CD4-positive, CD25-positive, alpha-beta regulatory T cell (primary cell): ENCODE measurements at regions not wholly inside any gene's neighbourhood (a gene's known extent, or its start where the extent isn't known, plus 50 kb on each side); places are given as distances from the start of the nearest gene placed in this dataset.
A peak's percentile ranks its signal among the peaks of the same experiment; 100 is the strongest.

ENCODE experiments used
- ATAC-seq, 2 donors: fragments of 150-1000 bp; cut with Tn5 transposase; one replicate each; pipeline ENCODE4 v1.10.0; 2021; ENCODE audit warnings: low read depth in 2 of 2, moderate number of reproducible peaks in 2 of 2, moderate library complexity in 1 of 2
- DNase-seq, 3 donors: peaks; one replicate each; pipeline versions ENCODE4 v3.0.0 to v3.0.0-alpha.2; 2012 to 2022; ENCODE audit warnings: mixed read lengths in 1 of 3
- H3K27ac ChIP-seq: one replicate; pipeline ENCODE4 v1.7.0; 2013; ENCODE audit warnings: mild to moderate bottlenecking, low read length; ENCODE audit not compliant: insufficient read depth, poor library complexity, severe bottlenecking
- H3K27me3 ChIP-seq: one replicate; pipeline ENCODE4 v1.7.0; 2013; ENCODE audit warnings: low read length; ENCODE audit not compliant: control insufficient read depth, insufficient read depth
- H3K36me3 ChIP-seq: one replicate; pipeline ENCODE4 v1.7.0; 2013; ENCODE audit warnings: mild to moderate bottlenecking, low read length, moderate library complexity; ENCODE audit not compliant: control insufficient read depth, insufficient read depth
- H3K4me1 ChIP-seq: 2 replicates; pipeline ENCODE4 v1.7.0; 2013; ENCODE audit warnings: mild to moderate bottlenecking, low read length; ENCODE audit not compliant: insufficient read depth, control insufficient read depth, poor library complexity, severe bottlenecking
- H3K4me3 ChIP-seq: one replicate; pipeline ENCODE4 v1.7.0; 2013; ENCODE audit warnings: low read depth, mild to moderate bottlenecking, low read length, moderate library complexity
- H3K9me3 ChIP-seq, 2 experiments: 1 replicate in 1 of 2; 2 replicates in 1 of 2; pipeline ENCODE4 v1.7.0; 2013; ENCODE audit warnings: low read length in 2 of 2, mild to moderate bottlenecking in 1 of 2, moderate library complexity in 1 of 2; ENCODE audit not compliant: control insufficient read depth in 2 of 2
- H3K27ac Mint-ChIP-seq, 3 donors: one replicate each; pipeline ENCODE4 v1.8.0; 2020 to 2022; ENCODE audit warnings: mild to moderate bottlenecking in 3 of 3, mixed read lengths in 3 of 3, moderate library complexity in 2 of 3
- H3K27me3 Mint-ChIP-seq: one replicate; pipeline ENCODE4 v1.8.0; 2022; ENCODE audit warnings: mild to moderate bottlenecking, mixed read lengths
- H3K36me3 Mint-ChIP-seq: one replicate; pipeline ENCODE4 v1.8.0; 2020; ENCODE audit warnings: mixed read lengths
- H3K4me1 Mint-ChIP-seq, 4 donors: one replicate each; pipeline ENCODE4 v1.8.0; 2020 to 2022; ENCODE audit warnings: mixed read lengths in 4 of 4, mild to moderate bottlenecking in 1 of 4
- H3K4me3 Mint-ChIP-seq, 4 donors: one replicate each; pipeline ENCODE4 v1.8.0; 2020 to 2022; ENCODE audit warnings: mild to moderate bottlenecking in 4 of 4, mixed read lengths in 4 of 4, moderate library complexity in 3 of 4
- H3K9me3 Mint-ChIP-seq, 7 donors: one replicate each; pipeline ENCODE4 v1.8.0; 2020 to 2022; ENCODE audit warnings: mixed read lengths in 7 of 7, mild to moderate bottlenecking in 3 of 7, moderate library complexity in 2 of 7

DNA sequence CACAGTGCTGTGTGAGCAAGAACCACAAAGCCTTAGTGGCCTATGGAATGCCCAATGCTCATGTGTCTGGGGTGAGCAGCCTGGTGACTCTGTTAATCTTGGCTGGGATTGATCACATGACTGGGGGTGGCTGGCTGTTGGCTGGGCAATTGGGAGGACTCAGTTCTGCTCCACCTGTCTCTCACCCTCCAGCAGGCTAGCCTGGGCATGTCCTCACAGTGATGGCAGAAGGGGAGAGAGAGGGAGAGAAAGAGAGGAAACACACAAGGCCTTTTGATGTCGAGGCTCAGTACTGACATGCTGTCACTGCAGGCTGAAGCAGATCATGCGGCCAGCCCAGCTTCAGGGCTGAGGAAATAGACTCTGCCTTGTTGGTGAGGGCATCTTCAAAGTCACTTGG, 136.8 kb downstream of the TBX5 start:
- ATAC-seq (no peak), DNase-seq (no peak)
- Mint-ChIP-seq H3K27ac (no peak overlapping the region), H3K27me3 (no peaks in the 10 kb centered on the region), H3K4me1 (no peaks in the 10 kb centered on the region), H3K9me3 (peaks cover 0 to 6% (median 0%) of the 10 kb centered on the region in 7 donors), H3K36me3 (no peaks in the 10 kb centered on the region), H3K4me3 (no peak overlapping the region)
- no peak overlapping the region for H3K4me3 ChIP-seq
- H3K4me1 ChIP-seq: no peaks in the 10 kb centered on the region
- no peaks in the 10 kb centered on the region for H3K36me3 ChIP-seq
- no peaks in the 10 kb centered on the region for H3K27me3 ChIP-seq
- H3K27ac ChIP-seq: no peak overlapping the region
- no peaks in the 10 kb centered on the region for H3K9me3 ChIP-seq

GRCh38 chr12:114266536-114266935, 139.4 kb downstream of the TBX5 start:
- H3K4me1 ChIP-seq: no peaks in the 10 kb centered on the region
- no peak overlapping the region for H3K27ac ChIP-seq
- H3K9me3 Mint-ChIP-seq: peaks cover 0 to 6% (median 2%) of the 10 kb centered on the region in 7 donors
- no peaks in the 10 kb centered on the region for H3K36me3 Mint-ChIP-seq
- ATAC-seq: no peak
- H3K27me3 ChIP-seq: no peaks in the 10 kb centered on the region
- no peaks in the 10 kb centered on the region for H3K9me3 ChIP-seq
- H3K27ac Mint-ChIP-seq: no peak overlapping the region
- no peak overlapping the region for H3K4me3 ChIP-seq
- DNase-seq: no peak
- no peaks in the 10 kb centered on the region for H3K4me1 Mint-ChIP-seq
- H3K36me3 ChIP-seq: no peaks in the 10 kb centered on the region
- no peaks in the 10 kb centered on the region for H3K27me3 Mint-ChIP-seq
- H3K4me3 Mint-ChIP-seq: no peak overlapping the region

DNA sequence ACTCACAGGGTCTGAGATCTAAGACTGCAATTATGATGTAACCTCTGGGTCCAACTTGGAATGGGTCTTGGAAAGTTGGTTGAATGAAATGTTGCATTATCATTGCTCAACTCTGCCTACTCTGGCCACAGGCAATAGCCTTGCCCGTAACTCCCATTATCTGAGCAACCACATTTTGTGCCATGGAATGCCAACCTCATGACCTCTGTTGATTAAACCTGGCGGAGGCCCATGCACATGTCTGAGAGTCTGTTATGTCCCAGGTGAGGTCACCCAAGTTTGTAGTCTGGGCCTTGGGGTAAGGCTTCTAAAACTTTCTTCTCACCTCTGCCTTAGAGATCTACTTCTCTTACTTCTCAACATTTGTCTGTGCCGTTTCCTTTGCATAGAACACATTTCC, 140.9 kb downstream of the TBX5 start:
- Mint-ChIP-seq H3K4me3 (no peak overlapping the region), H3K27ac (no peak overlapping the region), H3K27me3 (no peaks in the 10 kb centered on the region), H3K4me1 (no peaks in the 10 kb centered on the region), H3K36me3 (no peaks in the 10 kb centered on the region), H3K9me3 (peaks cover 0 to 6% (median 2%) of the 10 kb centered on the region in 7 donors)
- no peaks in the 10 kb centered on the region for H3K9me3 ChIP-seq
- no peaks in the 10 kb centered on the region for H3K36me3 ChIP-seq
- no peak overlapping the region for H3K27ac ChIP-seq
- no peak for DNase-seq
- no peaks in the 10 kb centered on the region for H3K27me3 ChIP-seq
- ATAC-seq: no peak
- no peak overlapping the region for H3K4me3 ChIP-seq
- no peaks in the 10 kb centered on the region for H3K4me1 ChIP-seq

GRCh38 chr12:114263056-114263805, 142.7 kb downstream of the TBX5 start:
- no peaks in the 10 kb centered on the region for H3K9me3 ChIP-seq
- ATAC-seq: no peak
- Mint-ChIP-seq H3K27ac (no peak overlapping the region), H3K36me3 (no peaks in the 10 kb centered on the region), H3K27me3 (no peaks in the 10 kb centered on the region), H3K9me3 (peaks cover 0 to 6% (median 2%) of the 10 kb centered on the region in 7 donors), H3K4me3 (no peak overlapping the region), H3K4me1 (no peaks in the 10 kb centered on the region)
- DNase-seq: no peak
- no peaks in the 10 kb centered on the region for H3K4me1 ChIP-seq
- H3K27me3 ChIP-seq: no peaks in the 10 kb centered on the region
- no peaks in the 10 kb centered on the region for H3K36me3 ChIP-seq
- H3K27ac ChIP-seq: no peak overlapping the region
- no peak overlapping the region for H3K4me3 ChIP-seq

GRCh38 chr12:114257687-114258086, 148.3 kb downstream of the TBX5 start:
- no peak overlapping the region for H3K4me3 Mint-ChIP-seq
- ATAC-seq: no peak

GRCh38 chr12:114254998-114255397, 150.9 kb downstream of the TBX5 start:
- H3K36me3 Mint-ChIP-seq: no peaks in the 10 kb centered on the region
- Histone ChIP-seq H3K4me1 (no peaks in the 10 kb centered on the region), H3K27me3 (no peaks in the 10 kb centered on the region), H3K9me3 (no peaks in the 10 kb centered on the region), H3K4me3 (no peak overlapping the region), H3K27ac (no peak overlapping the region), H3K36me3 (no peaks in the 10 kb centered on the region)
- H3K9me3 Mint-ChIP-seq: peaks cover 0 to 19% (median 4%) of the 10 kb centered on the region in 7 donors
- H3K27ac Mint-ChIP-seq: no peak overlapping the region
- H3K4me3 Mint-ChIP-seq: no peak overlapping the region
- no peak for ATAC-seq
- H3K27me3 Mint-ChIP-seq: peaks cover 7% of the 10 kb centered on the region
- no peak for DNase-seq
- H3K4me1 Mint-ChIP-seq: no peaks in the 10 kb centered on the region

More at GRCh38 chr12:114257687-114258086, 148.3 kb downstream of the TBX5 start:
- Mint-ChIP-seq H3K27ac (no peak overlapping the region), H3K27me3 (peaks cover 7% of the 10 kb centered on the region), H3K36me3 (no peaks in the 10 kb centered on the region), H3K4me1 (no peaks in the 10 kb centered on the region), H3K9me3 (peaks cover 0 to 10% (median 2%) of the 10 kb centered on the region in 7 donors)
- Histone ChIP-seq H3K9me3 (no peaks in the 10 kb centered on the region), H3K27ac (no peak overlapping the region), H3K36me3 (no peaks in the 10 kb centered on the region), H3K27me3 (no peaks in the 10 kb centered on the region), H3K4me1 (no peaks in the 10 kb centered on the region), H3K4me3 (no peak overlapping the region)
- no peak for DNase-seq

GRCh38 chr12:114253976-114254778, 151.8 kb downstream of the TBX5 start:
- no peaks in the 10 kb centered on the region for H3K4me1 ChIP-seq
- H3K27me3 ChIP-seq: no peaks in the 10 kb centered on the region
- H3K4me3 Mint-ChIP-seq: peak overlapping the region in 1 of 4 donors; percentile 21
- ATAC-seq (no peak), DNase-seq (no peak)
- no peaks in the 10 kb centered on the region for H3K9me3 ChIP-seq
- H3K9me3 Mint-ChIP-seq: peaks cover 0 to 21% (median 4%) of the 10 kb centered on the region in 7 donors
- no peak overlapping the region for H3K4me3 ChIP-seq
- no peaks in the 10 kb centered on the region for H3K36me3 ChIP-seq
- no peak overlapping the region for H3K27ac Mint-ChIP-seq
- peaks cover 7% of the 10 kb centered on the region for H3K27me3 Mint-ChIP-seq
- H3K36me3 Mint-ChIP-seq: no peaks in the 10 kb centered on the region
- no peak overlapping the region for H3K27ac ChIP-seq
- no peaks in the 10 kb centered on the region for H3K4me1 Mint-ChIP-seq
